ENCODE measurements at regions not wholly inside any gene's neighbourhood (a gene's known extent, or its start where the extent isn't known, plus 50 kb on each side); places are given as distances from the start of the nearest gene placed in this dataset.

DNA sequence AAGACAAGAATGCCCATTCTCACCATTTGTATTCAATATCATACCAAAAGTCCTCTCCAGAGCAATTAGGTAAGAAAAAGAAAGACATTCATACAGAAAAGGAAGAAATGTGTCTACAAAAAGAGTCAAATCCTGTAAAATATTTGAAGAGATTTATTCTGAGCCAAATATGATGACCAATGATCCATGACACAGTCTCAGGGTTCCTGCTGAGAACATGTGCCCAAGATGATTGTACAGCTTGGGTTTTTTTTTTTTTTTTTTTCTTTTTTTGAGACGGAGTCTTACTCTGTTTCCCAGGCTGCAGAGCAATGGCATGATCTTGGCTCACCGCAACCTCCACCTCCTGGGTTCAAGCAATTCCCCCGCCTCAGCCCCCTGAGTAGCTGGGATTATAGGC is 296.2 kb downstream of the C12orf75 start (continued):
- TF ChIP-seq, protein P1, sequence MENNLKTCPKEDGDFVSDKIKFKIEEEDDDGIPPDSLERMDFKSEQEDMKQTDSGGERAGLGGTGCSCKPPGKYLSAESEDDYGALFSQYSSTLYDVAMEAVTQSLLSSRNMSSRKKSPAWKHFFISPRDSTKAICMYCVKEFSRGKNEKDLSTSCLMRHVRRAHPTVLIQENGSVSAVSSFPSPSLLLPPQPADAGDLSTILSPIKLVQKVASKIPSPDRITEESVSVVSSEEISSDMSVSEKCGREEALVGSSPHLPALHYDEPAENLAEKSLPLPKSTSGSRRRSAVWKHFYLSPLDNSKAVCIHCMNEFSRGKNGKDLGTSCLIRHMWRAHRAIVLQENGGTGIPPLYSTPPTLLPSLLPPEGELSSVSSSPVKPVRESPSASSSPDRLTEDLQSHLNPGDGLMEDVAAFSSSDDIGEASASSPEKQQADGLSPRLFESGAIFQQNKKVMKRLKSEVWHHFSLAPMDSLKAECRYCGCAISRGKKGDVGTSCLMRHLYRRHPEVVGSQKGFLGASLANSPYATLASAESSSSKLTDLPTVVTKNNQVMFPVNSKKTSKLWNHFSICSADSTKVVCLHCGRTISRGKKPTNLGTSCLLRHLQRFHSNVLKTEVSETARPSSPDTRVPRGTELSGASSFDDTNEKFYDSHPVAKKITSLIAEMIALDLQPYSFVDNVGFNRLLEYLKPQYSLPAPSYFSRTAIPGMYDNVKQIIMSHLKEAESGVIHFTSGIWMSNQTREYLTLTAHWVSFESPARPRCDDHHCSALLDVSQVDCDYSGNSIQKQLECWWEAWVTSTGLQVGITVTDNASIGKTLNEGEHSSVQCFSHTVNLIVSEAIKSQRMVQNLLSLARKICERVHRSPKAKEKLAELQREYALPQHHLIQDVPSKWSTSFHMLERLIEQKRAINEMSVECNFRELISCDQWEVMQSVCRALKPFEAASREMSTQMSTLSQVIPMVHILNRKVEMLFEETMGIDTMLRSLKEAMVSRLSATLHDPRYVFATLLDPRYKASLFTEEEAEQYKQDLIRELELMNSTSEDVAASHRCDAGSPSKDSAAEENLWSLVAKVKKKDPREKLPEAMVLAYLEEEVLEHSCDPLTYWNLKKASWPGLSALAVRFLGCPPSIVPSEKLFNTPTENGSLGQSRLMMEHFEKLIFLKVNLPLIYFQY (CRISPR knock-in tag; IDR thresholded peaks at IDR 0.05; ENCODE audit: borderline replicate concordance) = no peak
- TF ChIP-seq, protein P2, sequence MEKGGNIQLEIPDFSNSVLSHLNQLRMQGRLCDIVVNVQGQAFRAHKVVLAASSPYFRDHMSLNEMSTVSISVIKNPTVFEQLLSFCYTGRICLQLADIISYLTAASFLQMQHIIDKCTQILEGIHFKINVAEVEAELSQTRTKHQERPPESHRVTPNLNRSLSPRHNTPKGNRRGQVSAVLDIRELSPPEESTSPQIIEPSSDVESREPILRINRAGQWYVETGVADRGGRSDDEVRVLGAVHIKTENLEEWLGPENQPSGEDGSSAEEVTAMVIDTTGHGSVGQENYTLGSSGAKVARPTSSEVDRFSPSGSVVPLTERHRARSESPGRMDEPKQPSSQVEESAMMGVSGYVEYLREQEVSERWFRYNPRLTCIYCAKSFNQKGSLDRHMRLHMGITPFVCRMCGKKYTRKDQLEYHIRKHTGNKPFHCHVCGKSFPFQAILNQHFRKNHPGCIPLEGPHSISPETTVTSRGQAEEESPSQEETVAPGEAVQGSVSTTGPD (CRISPR knock-in tag; IDR thresholded peaks at IDR 0.05) = no peak

DNA sequence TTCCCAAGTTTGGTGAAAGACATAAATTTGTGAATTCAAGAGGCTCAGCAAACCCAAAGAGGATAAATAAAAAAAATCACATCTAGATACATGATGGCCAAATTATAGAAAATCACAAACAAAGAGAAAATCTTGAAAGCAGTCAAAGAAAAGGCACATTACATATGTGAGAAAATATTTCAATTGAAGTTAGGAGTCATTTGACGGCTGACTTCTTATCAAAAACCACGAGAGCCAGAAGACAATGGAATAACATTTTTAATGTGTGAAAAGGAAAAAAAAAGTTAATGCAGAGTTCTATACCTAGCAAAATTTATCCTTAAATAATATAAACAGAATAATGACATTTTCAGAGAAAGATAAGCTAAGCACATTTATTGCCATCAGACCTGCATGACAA is 307.0 kb downstream of the C12orf75 start:
- no TSS peak for BruUV-seq (replicated peaks)
- WGBS (ENCODE audit: low lambda C conversion rate) = 4% methylated on average over 2 of the region's 2 CpGs
- DNase-seq (ENCODE audit: low spot score) (no peak), FAIRE-seq (no peak), ATAC-seq (no peak)
- H3K27me3 ChIP-seq (ENCODE audit: control insufficient read depth in 1 of 2, insufficient read depth in 2 of 2, low read length in 2 of 2) = no peaks in the 10 kb centered on the region
- no peak overlapping the region for H3K4me3 ChIP-seq (replicated peaks in 1 of 3; ENCODE audit: insufficient read depth in 1 of 3, low read depth in 2 of 3, low read length in 3 of 3)
- H2AFZ ChIP-seq (ENCODE audit: low read length) = no peak overlapping the region
- no peaks in the 10 kb centered on the region for H3K36me3 ChIP-seq (replicated peaks in 1 of 2; ENCODE audit: control insufficient read depth in 1 of 2, insufficient read depth in 2 of 2, low read length in 2 of 2)
- intact Hi-C loops (cut with micrococcal nuclease; ENCODE audit: unreplicated experiment) = no loop called here
- H4K20me1 ChIP-seq (ENCODE audit: insufficient read depth, low read length) = no peaks in the 10 kb centered on the region
- peaks cover 11% of the 10 kb centered on the region; the same call in 1 of the 2 replicates for H3K9me3 ChIP-seq (ENCODE audit: low read length)
- TF ChIP-seq FIP1L1 (IDR thresholded peaks at IDR 0.05; ENCODE audit: borderline replicate concordance, insufficient read depth, low read depth, low read length) (no peak), ZNF317 (CRISPR knock-in tag; IDR thresholded peaks at IDR 0.05) (peak; percentile 91), HNRNPL (IDR thresholded peaks at IDR 0.05; ENCODE audit: low read depth, low read length) (no peak)
- TF ChIP-seq, protein P3, sequence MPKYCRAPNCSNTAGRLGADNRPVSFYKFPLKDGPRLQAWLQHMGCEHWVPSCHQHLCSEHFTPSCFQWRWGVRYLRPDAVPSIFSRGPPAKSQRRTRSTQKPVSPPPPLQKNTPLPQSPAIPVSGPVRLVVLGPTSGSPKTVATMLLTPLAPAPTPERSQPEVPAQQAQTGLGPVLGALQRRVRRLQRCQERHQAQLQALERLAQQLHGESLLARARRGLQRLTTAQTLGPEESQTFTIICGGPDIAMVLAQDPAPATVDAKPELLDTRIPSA (CRISPR knock-in tag; IDR thresholded peaks at IDR 0.05; ENCODE audit: borderline replicate concordance) = no peak
- no peaks in the 10 kb centered on the region for H3K4me1 ChIP-seq (ENCODE audit: insufficient read depth, low read length)
- H3K4me2 ChIP-seq (ENCODE audit: low read depth, low read length) = no peak overlapping the region
- H3K79me2 ChIP-seq (ENCODE audit: insufficient read depth, low read length) = no peaks in the 10 kb centered on the region
- in situ Hi-C loops (cut with HindIII; ENCODE audit: extremely low pct_ligation_motif_present, low pct_unique_long_range_greater_than_20kb) = no loop called here
- no peak overlapping the region for H3K27ac ChIP-seq (ENCODE audit: extremely low read length, insufficient read depth, low read length)
- POLR2A ChIA-PET = no interaction called here
- CTCF ChIA-PET (ENCODE audit: low intra/inter-chr PET ratio, low total read pairs) = no interaction called here
- H3K9ac ChIP-seq (ENCODE audit: insufficient read depth, low read depth, low read length) = no peak overlapping the region
